IPS-20b (cell line): ENCODE measurements at regions not wholly inside any gene's neighbourhood (a gene's known extent, or its start where the extent isn't known, plus 50 kb on each side); places are given as distances from the start of the nearest gene placed in this dataset.

Experiments used
- H3K27ac ChIP-seq: one replicate; pipeline ENCODE4 v1.5.1; 2013; ENCODE audit warnings: low read length
- H3K27me3 ChIP-seq: 2 replicates; pipeline ENCODE4 v1.6.1; 2013; ENCODE audit warnings: mild to moderate bottlenecking, low read length, inconsistent platforms; ENCODE audit not compliant: insufficient read depth
- H3K36me3 ChIP-seq: 2 replicates; pipeline ENCODE4 v1.6.1; 2013; ENCODE audit warnings: low read depth, mild to moderate bottlenecking, inconsistent platforms, low read length, moderate library complexity; ENCODE audit not compliant: insufficient read depth
- H3K4me1 ChIP-seq: 2 replicates; pipeline ENCODE4 v1.6.1; 2013; ENCODE audit warnings: mild to moderate bottlenecking, control low read depth, inconsistent platforms, low read length, moderate library complexity; ENCODE audit not compliant: insufficient read depth
- H3K4me3 ChIP-seq: 2 replicates; pipeline ENCODE4 v1.5.1; 2013; ENCODE audit warnings: mild to moderate bottlenecking, low read length, inconsistent platforms
- H3K9ac ChIP-seq: 2 replicates; pipeline ENCODE4 v1.6.1; 2013; ENCODE audit warnings: low read depth, mild to moderate bottlenecking, inconsistent platforms, low read length, moderate library complexity
- H3K9me3 ChIP-seq: 2 replicates; pipeline ENCODE4 v1.6.1; 2013; ENCODE audit warnings: mild to moderate bottlenecking, low read depth, low read length, inconsistent platforms; ENCODE audit not compliant: insufficient read depth

DNA sequence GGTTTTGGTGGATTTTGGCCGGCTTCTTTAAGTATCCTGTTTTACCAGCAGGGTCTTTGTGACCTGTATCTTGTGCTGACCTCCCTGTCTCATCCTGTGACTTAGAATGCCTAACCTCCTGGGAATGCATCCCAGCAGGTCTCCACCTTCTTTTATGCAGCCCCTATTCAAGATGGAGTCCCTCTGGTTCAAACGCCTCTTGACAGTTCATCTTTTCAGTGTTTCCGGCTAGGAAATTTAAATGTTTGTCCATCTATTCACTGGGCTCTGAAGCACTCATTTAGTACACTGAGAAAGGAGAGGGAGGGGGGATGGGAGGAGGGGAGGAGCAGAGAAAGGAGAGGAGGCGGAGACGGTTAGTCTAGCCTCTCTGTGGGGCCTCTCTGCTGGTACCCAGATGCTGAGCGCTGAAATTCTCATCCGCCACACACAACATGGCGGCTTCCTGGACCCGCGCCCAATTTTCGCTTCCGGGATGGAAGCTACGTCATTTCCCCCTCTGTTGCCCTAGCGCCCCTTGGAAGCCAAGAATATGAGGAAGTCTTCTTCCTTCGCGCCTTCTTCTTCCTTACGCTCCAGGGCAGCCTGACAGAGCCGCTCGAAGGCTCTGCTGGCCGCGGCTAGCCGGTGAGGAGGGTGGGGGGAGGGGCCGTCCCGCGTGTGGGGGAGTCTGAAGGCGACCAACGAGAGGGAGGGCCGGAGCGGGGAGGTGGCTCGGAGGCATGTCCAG, 69.0 kb upstream of the SYT13 start:
- no peaks in the 10 kb centered on the region for H3K9me3 ChIP-seq
- H3K36me3 ChIP-seq: no peaks in the 10 kb centered on the region
- peaks cover 28% of the 10 kb centered on the region for H3K4me1 ChIP-seq
- peak overlapping the region; percentile 84 for H3K4me3 ChIP-seq
- H3K27me3 ChIP-seq: no peaks in the 10 kb centered on the region
- peak overlapping the region; percentile 33 for H3K27ac ChIP-seq
- peak overlapping the region; percentile 69; the same call in 1 of the 2 replicates for H3K9ac ChIP-seq

DNA sequence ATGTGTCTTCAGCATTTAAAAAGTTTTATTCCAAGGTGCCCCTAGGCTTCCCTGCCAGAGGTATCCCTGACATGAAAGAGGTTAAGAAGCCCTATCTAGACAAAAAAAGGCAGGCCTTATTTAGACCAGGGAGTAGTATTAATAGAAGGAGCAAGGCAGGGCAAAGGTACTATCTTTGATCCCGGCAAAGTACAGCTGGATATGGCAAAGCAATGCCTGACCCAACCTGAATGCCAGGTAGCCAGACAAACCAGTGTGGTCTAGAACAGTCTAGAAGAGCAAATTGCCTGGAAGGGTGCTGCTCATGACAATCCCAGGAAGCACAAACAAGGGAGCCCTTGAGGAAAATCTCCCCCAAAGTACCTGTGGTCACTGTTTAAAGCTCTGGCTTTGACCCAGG, 62.6 kb upstream of the SYT13 start:
- H3K9ac ChIP-seq: no peak overlapping the region
- H3K27me3 ChIP-seq: no peaks in the 10 kb centered on the region
- H3K9me3 ChIP-seq: no peaks in the 10 kb centered on the region
- H3K27ac ChIP-seq: no peak overlapping the region
- H3K4me3 ChIP-seq: no peak overlapping the region
- H3K4me1 ChIP-seq: peaks cover 24% of the 10 kb centered on the region
- no peaks in the 10 kb centered on the region for H3K36me3 ChIP-seq

- Histone ChIP-seq H3K9me3 (no peaks in the 10 kb centered on the region), H3K4me1 (peaks cover 24% of the 10 kb centered on the region), H3K27me3 (no peaks in the 10 kb centered on the region), H3K27ac (no peak overlapping the region), H3K36me3 (no peaks in the 10 kb centered on the region), H3K9ac (no peak overlapping the region), H3K4me3 (no peak overlapping the region)
Measured at GRCh38 chr11:45347348-45348082, 61.4 kb upstream of the SYT13 start.

- Histone ChIP-seq H3K4me1 (peaks cover 20% of the 10 kb centered on the region), H3K27ac (no peak overlapping the region), H3K9ac (no peak overlapping the region), H3K9me3 (no peaks in the 10 kb centered on the region), H3K27me3 (no peaks in the 10 kb centered on the region), H3K36me3 (no peaks in the 10 kb centered on the region), H3K4me3 (no peak overlapping the region)
Measured at GRCh38 chr11:45345491-45345890, 59.4 kb upstream of the SYT13 start.

DNA sequence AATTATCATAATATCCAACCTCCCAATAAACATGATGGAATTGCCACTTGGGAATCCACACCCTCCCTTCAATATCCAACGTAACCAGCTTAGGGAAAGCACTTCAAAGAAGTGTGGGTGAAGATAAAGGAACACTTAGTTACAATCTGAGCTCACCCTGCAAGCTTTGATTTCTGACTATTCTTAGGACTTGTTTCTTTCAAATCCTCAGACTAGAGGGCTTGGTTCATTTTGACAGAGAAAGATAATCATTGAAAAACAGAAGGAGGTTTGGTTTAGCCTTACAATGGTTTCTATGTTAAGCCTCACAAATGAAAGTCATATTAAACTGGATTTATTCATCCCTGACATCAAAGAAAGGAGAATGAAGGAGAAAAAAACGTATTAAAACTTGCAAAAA, 57.9 kb upstream of the SYT13 start:
- Histone ChIP-seq H3K4me3 (no peak overlapping the region), H3K27me3 (no peaks in the 10 kb centered on the region), H3K36me3 (no peaks in the 10 kb centered on the region), H3K4me1 (peaks cover 20% of the 10 kb centered on the region), H3K27ac (no peak overlapping the region), H3K9ac (no peak overlapping the region), H3K9me3 (no peaks in the 10 kb centered on the region)

DNA sequence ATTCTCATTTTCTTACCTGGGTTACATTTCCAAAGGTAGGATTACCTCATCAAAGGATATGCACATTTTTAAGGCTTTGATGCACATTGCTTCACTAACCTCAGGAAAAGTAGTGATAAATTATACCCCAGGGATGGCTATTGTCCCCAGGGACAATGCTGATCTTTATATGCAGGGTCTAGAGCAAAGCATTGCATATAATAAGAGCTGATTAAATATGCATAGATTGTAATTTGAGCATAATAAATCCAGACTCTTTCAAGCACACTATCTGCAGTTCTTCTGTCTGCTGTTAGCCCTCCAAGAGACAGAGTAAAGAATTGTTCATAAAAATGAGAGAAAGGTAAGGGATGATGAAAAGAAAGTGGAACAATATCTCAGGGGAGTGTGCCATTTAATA, 57.3 kb upstream of the SYT13 start:
- H3K4me3 ChIP-seq: no peak overlapping the region
- H3K9ac ChIP-seq: no peak overlapping the region
- H3K4me1 ChIP-seq: peaks cover 20% of the 10 kb centered on the region
- H3K27ac ChIP-seq: no peak overlapping the region
- no peaks in the 10 kb centered on the region for H3K9me3 ChIP-seq
- H3K27me3 ChIP-seq: peaks cover 4% of the 10 kb centered on the region; the same call in 1 of the 2 replicates
- no peaks in the 10 kb centered on the region for H3K36me3 ChIP-seq

DNA sequence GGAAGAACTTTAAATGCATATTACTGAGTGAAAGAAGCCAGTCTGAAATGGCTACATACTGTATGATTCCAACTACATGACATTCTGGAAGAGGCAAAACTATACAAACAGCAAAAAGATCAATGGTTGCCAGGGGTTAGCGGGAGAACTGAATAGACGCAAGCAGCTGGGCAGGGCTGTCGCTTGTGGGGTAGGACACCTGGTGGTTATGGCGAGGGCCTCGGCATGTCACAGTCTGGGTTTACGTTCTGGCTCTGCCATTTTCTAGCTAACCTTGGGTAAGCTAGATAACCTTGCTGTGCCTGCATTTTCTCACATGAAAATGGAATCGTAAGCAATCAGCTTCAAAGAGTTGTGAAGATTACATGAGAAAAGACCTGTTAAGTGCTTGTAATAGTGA, 55.2 kb upstream of the SYT13 start:
- Histone ChIP-seq H3K4me1 (peaks cover 10% of the 10 kb centered on the region), H3K4me3 (no peak overlapping the region), H3K9me3 (no peaks in the 10 kb centered on the region), H3K27ac (no peak overlapping the region), H3K36me3 (no peaks in the 10 kb centered on the region), H3K27me3 (peaks cover 4% of the 10 kb centered on the region; the same call in 1 of the 2 replicates), H3K9ac (no peak overlapping the region)

- H3K4me1 ChIP-seq: peaks cover 7% of the 10 kb centered on the region
- H3K4me3 ChIP-seq: peak overlapping the region; percentile 51; the same call in 1 of the 2 replicates
- no peaks in the 10 kb centered on the region for H3K9me3 ChIP-seq
- peaks cover 4% of the 10 kb centered on the region; the same call in 1 of the 2 replicates for H3K27me3 ChIP-seq
- no peak overlapping the region for H3K9ac ChIP-seq
- no peak overlapping the region for H3K27ac ChIP-seq
- no peaks in the 10 kb centered on the region for H3K36me3 ChIP-seq
Measured at GRCh38 chr11:45339729-45340519, 53.8 kb upstream of the SYT13 start.

- no peak overlapping the region for H3K27ac ChIP-seq
- H3K4me3 ChIP-seq: no peak overlapping the region
- peaks cover 4% of the 10 kb centered on the region; the same call in 1 of the 2 replicates for H3K27me3 ChIP-seq
- no peak overlapping the region for H3K9ac ChIP-seq
- no peaks in the 10 kb centered on the region for H3K9me3 ChIP-seq
- no peaks in the 10 kb centered on the region for H3K36me3 ChIP-seq
- peaks cover 7% of the 10 kb centered on the region for H3K4me1 ChIP-seq
Measured at GRCh38 chr11:45337583-45338360, 51.6 kb upstream of the SYT13 start.

GRCh38 chr11:45336136-45336535, 50.0 kb upstream of the SYT13 start:
- Histone ChIP-seq H3K4me3 (no peak overlapping the region), H3K27me3 (peaks cover 14% of the 10 kb centered on the region), H3K4me1 (peaks cover under 1% of the 10 kb centered on the region; the same call in 1 of the 2 replicates), H3K9me3 (no peaks in the 10 kb centered on the region), H3K9ac (no peak overlapping the region), H3K36me3 (no peaks in the 10 kb centered on the region), H3K27ac (no peak overlapping the region)
